HG02938 (cell line): ENCODE measurements at regions not wholly inside any gene's neighbourhood (a gene's known extent, or its start where the extent isn't known, plus 50 kb on each side); places are given as distances from the start of the nearest gene placed in this dataset.

ENCODE experiments used
- ATAC-seq: cut with Tn5 transposase; IDR thresholded peaks from one replicate; pipeline ENCODE4 v1.9.1; 2021; ENCODE audit warnings: mild to moderate bottlenecking, moderate library complexity; ENCODE audit not compliant: unreplicated experiment

GRCh38 chr1:106883208-106883607 lies 173.3 kb upstream of the PRMT6 start:
- ATAC-seq: no peak

- no peak for ATAC-seq
Measured at GRCh38 chr1:106889059-106889458, 167.4 kb upstream of the PRMT6 start.

GRCh38 chr1:106889583-106889982 lies 166.9 kb upstream of the PRMT6 start:
- ATAC-seq: no peak

GRCh38 chr1:106897976-106898375 lies 158.5 kb upstream of the PRMT6 start:
- ATAC-seq: peak; percentile 47

- no peak for ATAC-seq
Measured at GRCh38 chr1:106899644-106900043, 156.8 kb upstream of the PRMT6 start.

GRCh38 chr1:106907795-106908194 lies 148.7 kb upstream of the PRMT6 start:
- peak; percentile 100 for ATAC-seq

GRCh38 chr1:106908689-106909088 lies 147.8 kb upstream of the PRMT6 start:
- no peak for ATAC-seq

DNA sequence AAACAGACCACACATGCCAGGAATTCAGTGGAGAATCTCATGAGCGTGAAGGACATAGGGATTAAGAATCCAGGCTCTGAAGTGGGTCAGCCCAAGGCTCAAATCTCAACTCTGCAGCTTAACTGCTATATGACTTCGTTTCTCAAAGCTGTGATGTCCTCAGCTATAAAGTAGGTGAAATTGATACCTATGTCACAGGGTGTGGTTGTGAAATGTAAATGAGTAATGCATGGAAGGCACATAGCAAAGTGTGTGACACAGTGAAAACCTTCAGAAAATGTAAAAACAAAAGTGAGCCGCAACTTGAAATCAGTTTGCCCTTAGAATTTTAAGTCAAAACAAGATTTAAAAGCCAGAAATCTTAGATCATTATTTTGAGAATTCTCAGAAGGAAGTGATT lies 145.7 kb upstream of the PRMT6 start:
- no peak for ATAC-seq

- ATAC-seq: no peak
Measured at GRCh38 chr1:106912131-106912530, 144.3 kb upstream of the PRMT6 start.

DNA sequence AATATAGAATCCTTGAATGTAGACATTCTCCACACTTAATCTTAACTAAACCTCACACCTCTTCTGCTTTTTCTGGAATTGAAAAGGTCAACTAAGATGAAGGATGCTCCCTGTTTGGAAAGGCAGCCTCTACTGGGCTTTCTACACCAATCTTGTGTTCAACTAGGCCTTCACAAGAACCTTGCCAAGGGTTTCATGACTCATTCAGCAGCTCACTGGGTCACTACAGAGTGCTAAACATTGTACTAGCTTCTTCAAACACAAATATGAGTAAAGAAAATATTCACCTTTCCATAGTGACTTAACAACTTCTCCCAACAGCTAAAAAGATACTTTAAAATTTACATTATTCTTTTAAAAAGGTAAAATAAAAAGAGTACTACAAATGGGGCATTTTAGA lies 135.3 kb upstream of the PRMT6 start:
- no peak for ATAC-seq

- no peak for ATAC-seq
Measured at GRCh38 chr1:106924360-106924759, 132.1 kb upstream of the PRMT6 start.

- no peak for ATAC-seq
Measured at GRCh38 chr1:106925750-106926149, 130.7 kb upstream of the PRMT6 start.

DNA sequence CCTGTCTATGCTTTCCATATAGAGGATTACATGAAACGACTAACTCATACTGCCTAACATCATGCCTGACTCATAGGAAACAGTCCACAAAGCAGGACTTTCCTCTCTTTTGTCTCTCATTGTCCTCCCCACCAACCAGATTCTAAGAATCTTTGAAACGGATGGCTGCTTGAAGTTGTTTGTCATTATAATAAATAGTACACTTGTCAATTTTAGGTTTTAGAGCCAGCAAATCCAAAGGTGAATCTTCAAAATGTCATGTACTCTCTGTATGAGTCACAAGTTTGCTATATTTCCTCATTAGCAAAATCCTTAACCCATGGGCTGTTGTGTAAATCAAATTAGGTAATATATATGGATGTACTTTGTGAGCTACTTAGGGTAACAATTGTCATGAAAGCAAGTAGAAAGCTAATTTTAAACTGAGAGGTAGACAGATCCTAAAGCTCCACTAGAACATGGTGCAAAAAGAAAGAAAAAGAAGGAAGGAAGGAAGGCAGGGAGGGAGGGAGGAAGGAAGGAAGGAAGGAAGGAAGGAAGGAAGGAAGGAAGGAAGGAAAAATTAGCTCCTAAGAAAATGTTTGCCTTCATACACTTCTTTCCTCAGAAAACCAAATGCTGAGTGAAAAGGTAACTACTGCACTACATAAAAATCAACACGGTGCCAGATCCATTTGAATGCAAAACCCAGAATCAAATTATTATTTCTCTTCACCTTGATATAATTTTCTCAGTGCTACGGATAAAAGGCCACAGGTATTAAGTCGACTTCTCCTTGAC lies 129.5 kb upstream of the PRMT6 start:
- ATAC-seq: no peak

DNA sequence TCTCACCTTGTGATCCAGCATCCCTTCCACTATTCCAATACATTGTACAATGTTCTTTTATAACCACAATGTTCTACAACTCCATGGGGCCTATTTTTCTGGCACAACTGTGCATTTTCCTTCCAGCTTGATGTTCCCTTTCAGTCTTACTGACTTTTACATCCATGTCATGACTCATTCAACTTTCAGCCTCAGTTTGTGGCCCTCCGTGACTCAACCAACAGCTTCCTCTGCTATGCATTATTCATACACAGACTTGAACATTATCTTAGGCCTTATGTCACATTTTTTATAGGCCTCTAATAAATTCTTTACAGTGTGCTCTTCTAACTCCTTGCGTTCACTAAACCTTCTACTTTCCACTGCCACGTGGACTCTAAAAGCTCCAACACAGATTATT lies 119.4 kb upstream of the PRMT6 start:
- ATAC-seq: no peak

DNA sequence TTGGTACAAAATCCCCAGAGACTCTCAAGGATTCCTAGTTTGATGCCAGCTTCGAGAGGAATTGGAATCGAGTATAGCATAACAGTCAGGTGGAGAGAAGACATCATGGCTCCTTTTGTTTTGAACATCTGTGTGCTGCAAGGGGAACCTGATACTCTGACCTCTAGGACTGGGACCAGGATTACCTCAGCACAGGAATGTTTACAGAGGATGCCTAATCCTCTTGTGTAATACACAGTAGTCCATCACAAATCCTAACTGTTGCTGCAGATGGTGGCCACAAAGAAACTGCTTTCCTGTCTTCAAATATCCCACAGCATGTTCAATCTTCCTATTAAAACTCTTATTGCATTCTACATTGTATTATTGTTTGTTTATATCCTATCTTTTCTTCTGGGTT lies 111.8 kb upstream of the PRMT6 start:
- ATAC-seq: no peak

DNA sequence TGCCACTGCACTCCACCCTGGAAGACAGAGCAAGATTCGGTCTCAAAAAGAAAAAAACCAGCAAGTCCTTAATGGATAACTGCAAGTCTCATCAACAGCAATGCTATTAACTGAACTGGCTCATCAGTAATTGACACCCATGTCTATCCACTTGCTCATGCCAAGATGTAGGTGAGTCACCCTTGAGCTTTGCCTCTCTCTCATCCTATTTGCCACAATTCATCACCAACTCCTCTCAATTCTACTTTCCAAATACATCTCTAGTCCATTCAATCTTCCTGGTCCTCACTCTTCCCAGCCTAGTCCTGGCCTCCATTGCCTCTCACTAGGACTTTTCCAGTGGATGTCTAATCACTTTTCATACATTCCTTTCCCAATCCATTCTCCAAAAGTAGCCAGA lies 103.7 kb upstream of the PRMT6 start:
- ATAC-seq: no peak

DNA sequence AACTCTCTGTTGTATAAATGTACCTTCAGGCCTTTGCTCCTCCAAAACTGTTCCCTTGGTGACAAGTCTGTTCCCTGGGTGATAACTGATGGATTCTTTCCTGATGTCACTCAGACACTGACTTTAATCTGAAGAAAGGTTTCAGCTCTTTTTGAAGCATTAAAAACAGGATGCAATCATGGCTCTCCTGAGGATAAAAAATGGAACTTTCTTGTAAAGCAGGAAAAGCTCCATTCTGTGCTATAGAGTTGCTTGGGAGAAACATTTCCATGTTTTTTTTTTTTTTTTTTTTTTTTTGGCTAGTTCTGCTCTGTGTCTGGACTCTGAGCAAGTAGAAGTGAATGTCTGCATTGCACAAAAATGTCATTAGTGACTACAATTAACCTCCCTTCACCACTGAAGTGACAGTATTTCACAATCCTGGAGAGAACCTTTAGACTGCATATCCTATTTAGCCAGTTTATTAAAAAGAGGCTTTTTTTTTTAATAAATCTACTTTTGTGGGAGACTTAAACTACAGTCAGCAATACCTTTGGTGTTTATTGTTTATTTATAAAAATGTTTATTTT lies 101.7 kb upstream of the PRMT6 start:
- ATAC-seq: no peak

DNA sequence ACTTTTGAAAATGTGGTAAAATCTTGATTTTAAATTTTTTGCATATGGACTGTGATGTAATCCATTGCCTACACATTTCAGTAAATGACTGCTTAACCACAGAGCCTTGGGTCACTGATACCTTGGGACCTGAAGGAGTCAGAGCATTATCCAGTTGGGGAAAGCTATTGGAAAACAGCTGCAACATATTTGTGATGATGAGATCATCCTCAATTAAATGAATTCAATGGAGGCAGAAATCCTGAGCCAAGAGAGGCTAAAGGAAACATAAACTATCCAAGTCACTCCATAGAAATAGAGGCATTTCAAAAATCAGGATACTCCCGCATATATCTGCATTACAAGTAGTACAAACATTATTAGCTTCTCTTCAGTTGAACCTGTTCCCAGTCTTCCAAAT lies 99.8 kb upstream of the PRMT6 start:
- ATAC-seq: no peak

DNA sequence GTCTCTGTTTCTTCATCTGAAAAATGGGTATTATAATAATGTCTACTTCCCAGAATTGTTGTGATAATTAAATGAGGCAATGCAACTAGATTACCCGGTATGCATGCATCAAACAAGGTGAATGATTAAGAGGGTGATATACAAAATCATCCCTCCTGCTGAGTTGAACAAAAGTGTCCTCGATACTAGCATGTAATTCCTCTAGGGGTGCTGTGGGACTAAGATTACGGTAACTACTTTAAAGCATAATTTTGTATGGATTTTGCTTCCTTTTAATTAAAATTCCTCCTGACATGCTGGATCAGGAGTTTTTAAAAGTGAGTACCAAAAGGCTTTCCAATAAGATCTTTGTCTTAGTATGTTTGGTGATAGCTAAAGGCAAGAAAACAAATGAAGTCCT lies 98.7 kb upstream of the PRMT6 start:
- ATAC-seq: no peak

- ATAC-seq: peak; percentile 73
Measured at GRCh38 chr1:106960412-106960811, 96.1 kb upstream of the PRMT6 start.

GRCh38 chr1:106961646-106962045 lies 94.8 kb upstream of the PRMT6 start:
- no peak for ATAC-seq

- ATAC-seq: no peak
Measured at GRCh38 chr1:106962591-106962990, 93.9 kb upstream of the PRMT6 start.

- no peak for ATAC-seq
Measured at GRCh38 chr1:106964495-106964894, 92.0 kb upstream of the PRMT6 start.
